HEK293 (cell line): ENCODE measurements at regions not wholly inside any gene's neighbourhood (a gene's known extent, or its start where the extent isn't known, plus 50 kb on each side); places are given as distances from the start of the nearest gene placed in this dataset.

ENCODE experiments used
- KLF10 ChIP-seq: fragments of 450-650 bp; IDR thresholded peaks from 2 replicates; pipeline ENCODE4 v1.5.1; 2018; ENCODE audit warnings: missing biosample characterization, mild to moderate bottlenecking, missing genetic modification characterization
- SP2 ChIP-seq: fragments of 450-650 bp; formaldehyde crosslinking; IDR thresholded peaks from 2 replicates; pipeline ENCODE4 v1.5.1; 2016; ENCODE audit warnings: missing biosample characterization, missing genetic modification characterization
- ZNF211 ChIP-seq: fragments of 450-650 bp; formaldehyde crosslinking; IDR thresholded peaks from 2 replicates; pipeline ENCODE4 v1.5.1; 2016; ENCODE audit warnings: low read depth, missing biosample characterization, missing genetic modification characterization
- ZNF292 ChIP-seq: fragments of 450-650 bp; formaldehyde crosslinking; IDR thresholded peaks from 2 replicates; pipeline ENCODE4 v1.5.1; 2016; ENCODE audit warnings: low read depth, missing biosample characterization, missing genetic modification characterization, borderline replicate concordance
- ZNF549 ChIP-seq: fragments of 450-650 bp; IDR thresholded peaks from 2 replicates; pipeline ENCODE4 v1.5.1; 2018; ENCODE audit warnings: missing biosample characterization, missing genetic modification characterization, mild to moderate bottlenecking, inconsistent platforms, moderate library complexity
- ZXDB ChIP-seq: fragments of 450-650 bp; formaldehyde crosslinking; IDR thresholded peaks from 2 replicates; pipeline ENCODE4 v1.5.1; 2016; ENCODE audit warnings: missing biosample characterization, missing genetic modification characterization
- TF ChIP-seq, protein P1 (sequence below): fragments of 450-650 bp; formaldehyde crosslinking; IDR thresholded peaks from 2 replicates; pipeline ENCODE4 v1.5.1; 2016; ENCODE audit warnings: missing biosample characterization, missing genetic modification characterization, low read depth
- TF ChIP-seq, protein P2 (sequence below): fragments of 450-650 bp; formaldehyde crosslinking; IDR thresholded peaks from 2 replicates; pipeline ENCODE4 v1.5.1; 2016; ENCODE audit warnings: missing biosample characterization, missing genetic modification characterization
- TF ChIP-seq, protein P3 (sequence below): fragments of 450-650 bp; formaldehyde crosslinking; IDR thresholded peaks from 2 replicates; pipeline ENCODE4 v1.5.1; 2016; ENCODE audit warnings: missing biosample characterization, missing genetic modification characterization
- TF ChIP-seq, protein P4 (sequence below): fragments of 450-650 bp; formaldehyde crosslinking; IDR thresholded peaks from 2 replicates; pipeline ENCODE4 v1.5.1; 2017; ENCODE audit warnings: missing biosample characterization, missing genetic modification characterization
- TF ChIP-seq, protein P5 (sequence below): fragments of 450-650 bp; formaldehyde crosslinking; IDR thresholded peaks from 2 replicates; pipeline ENCODE4 v1.5.1; 2016; ENCODE audit warnings: missing biosample characterization, missing genetic modification characterization

DNA sequence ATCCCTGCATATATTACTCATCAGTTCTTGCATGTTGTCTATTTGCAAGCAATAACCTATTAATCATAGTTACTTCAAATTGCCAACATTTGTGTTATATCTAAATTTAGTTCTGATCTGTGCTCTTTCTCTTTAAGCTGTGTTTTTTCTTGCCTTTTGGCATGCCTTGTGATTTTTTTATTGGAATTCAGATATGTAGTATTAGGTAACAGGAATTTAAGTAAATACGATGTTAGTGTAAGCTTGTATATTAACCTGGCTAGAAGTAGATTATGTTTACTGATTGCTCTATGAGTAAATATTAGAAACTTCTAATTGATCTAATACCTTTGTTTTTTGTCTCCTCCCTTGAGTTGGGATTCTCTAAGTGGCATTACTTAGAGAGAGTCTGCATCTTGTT, 718.9 kb upstream of the POT1 start:
- TF ChIP-seq, protein P1, sequence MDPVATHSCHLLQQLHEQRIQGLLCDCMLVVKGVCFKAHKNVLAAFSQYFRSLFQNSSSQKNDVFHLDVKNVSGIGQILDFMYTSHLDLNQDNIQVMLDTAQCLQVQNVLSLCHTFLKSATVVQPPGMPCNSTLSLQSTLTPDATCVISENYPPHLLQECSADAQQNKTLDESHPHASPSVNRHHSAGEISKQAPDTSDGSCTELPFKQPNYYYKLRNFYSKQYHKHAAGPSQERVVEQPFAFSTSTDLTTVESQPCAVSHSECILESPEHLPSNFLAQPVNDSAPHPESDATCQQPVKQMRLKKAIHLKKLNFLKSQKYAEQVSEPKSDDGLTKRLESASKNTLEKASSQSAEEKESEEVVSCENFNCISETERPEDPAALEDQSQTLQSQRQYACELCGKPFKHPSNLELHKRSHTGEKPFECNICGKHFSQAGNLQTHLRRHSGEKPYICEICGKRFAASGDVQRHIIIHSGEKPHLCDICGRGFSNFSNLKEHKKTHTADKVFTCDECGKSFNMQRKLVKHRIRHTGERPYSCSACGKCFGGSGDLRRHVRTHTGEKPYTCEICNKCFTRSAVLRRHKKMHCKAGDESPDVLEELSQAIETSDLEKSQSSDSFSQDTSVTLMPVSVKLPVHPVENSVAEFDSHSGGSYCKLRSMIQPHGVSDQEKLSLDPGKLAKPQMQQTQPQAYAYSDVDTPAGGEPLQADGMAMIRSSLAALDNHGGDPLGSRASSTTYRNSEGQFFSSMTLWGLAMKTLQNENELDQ, result no peak
- TF ChIP-seq, protein P2, sequence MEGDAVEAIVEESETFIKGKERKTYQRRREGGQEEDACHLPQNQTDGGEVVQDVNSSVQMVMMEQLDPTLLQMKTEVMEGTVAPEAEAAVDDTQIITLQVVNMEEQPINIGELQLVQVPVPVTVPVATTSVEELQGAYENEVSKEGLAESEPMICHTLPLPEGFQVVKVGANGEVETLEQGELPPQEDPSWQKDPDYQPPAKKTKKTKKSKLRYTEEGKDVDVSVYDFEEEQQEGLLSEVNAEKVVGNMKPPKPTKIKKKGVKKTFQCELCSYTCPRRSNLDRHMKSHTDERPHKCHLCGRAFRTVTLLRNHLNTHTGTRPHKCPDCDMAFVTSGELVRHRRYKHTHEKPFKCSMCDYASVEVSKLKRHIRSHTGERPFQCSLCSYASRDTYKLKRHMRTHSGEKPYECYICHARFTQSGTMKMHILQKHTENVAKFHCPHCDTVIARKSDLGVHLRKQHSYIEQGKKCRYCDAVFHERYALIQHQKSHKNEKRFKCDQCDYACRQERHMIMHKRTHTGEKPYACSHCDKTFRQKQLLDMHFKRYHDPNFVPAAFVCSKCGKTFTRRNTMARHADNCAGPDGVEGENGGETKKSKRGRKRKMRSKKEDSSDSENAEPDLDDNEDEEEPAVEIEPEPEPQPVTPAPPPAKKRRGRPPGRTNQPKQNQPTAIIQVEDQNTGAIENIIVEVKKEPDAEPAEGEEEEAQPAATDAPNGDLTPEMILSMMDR (tag by site-specific recombination), result no peak
- TF ChIP-seq KLF10 (tag by site-specific recombination), result no peak
- TF ChIP-seq ZNF292 (tag by site-specific recombination), result no peak
- TF ChIP-seq, protein P3, sequence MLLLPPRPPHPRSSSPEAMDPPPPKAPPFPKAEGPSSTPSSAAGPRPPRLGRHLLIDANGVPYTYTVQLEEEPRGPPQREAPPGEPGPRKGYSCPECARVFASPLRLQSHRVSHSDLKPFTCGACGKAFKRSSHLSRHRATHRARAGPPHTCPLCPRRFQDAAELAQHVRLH (tag by site-specific recombination), result no peak
- no peak for TF ChIP-seq ZNF211 (tag by site-specific recombination)
- no peak for TF ChIP-seq ZNF549 (tag by site-specific recombination)
- TF ChIP-seq, protein P4, sequence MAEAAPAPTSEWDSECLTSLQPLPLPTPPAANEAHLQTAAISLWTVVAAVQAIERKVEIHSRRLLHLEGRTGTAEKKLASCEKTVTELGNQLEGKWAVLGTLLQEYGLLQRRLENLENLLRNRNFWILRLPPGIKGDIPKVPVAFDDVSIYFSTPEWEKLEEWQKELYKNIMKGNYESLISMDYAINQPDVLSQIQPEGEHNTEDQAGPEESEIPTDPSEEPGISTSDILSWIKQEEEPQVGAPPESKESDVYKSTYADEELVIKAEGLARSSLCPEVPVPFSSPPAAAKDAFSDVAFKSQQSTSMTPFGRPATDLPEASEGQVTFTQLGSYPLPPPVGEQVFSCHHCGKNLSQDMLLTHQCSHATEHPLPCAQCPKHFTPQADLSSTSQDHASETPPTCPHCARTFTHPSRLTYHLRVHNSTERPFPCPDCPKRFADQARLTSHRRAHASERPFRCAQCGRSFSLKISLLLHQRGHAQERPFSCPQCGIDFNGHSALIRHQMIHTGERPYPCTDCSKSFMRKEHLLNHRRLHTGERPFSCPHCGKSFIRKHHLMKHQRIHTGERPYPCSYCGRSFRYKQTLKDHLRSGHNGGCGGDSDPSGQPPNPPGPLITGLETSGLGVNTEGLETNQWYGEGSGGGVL (tag by site-specific recombination), result no peak
- TF ChIP-seq ZXDB (tag by site-specific recombination), result no peak
- TF ChIP-seq SP2 (tag by site-specific recombination), result no peak
- TF ChIP-seq, protein P5, sequence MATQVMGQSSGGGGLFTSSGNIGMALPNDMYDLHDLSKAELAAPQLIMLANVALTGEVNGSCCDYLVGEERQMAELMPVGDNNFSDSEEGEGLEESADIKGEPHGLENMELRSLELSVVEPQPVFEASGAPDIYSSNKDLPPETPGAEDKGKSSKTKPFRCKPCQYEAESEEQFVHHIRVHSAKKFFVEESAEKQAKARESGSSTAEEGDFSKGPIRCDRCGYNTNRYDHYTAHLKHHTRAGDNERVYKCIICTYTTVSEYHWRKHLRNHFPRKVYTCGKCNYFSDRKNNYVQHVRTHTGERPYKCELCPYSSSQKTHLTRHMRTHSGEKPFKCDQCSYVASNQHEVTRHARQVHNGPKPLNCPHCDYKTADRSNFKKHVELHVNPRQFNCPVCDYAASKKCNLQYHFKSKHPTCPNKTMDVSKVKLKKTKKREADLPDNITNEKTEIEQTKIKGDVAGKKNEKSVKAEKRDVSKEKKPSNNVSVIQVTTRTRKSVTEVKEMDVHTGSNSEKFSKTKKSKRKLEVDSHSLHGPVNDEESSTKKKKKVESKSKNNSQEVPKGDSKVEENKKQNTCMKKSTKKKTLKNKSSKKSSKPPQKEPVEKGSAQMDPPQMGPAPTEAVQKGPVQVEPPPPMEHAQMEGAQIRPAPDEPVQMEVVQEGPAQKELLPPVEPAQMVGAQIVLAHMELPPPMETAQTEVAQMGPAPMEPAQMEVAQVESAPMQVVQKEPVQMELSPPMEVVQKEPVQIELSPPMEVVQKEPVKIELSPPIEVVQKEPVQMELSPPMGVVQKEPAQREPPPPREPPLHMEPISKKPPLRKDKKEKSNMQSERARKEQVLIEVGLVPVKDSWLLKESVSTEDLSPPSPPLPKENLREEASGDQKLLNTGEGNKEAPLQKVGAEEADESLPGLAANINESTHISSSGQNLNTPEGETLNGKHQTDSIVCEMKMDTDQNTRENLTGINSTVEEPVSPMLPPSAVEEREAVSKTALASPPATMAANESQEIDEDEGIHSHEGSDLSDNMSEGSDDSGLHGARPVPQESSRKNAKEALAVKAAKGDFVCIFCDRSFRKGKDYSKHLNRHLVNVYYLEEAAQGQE, result no peak
